Neural crest cell (in vitro differentiated cells): ENCODE measurements at regions not wholly inside any gene's neighbourhood (a gene's known extent, or its start where the extent isn't known, plus 50 kb on each side); places are given as distances from the start of the nearest gene placed in this dataset.
"Not testable (repeated sequence)": the region's sequence is repeated elsewhere in the genome, so short reads cannot be mapped to it uniquely, and the experiment has no call there.

Experiments
- DNase-seq: peaks from one replicate; pipeline ENCODE4 v3.0.0; 2021; ENCODE audit warnings: low read depth, mixed read lengths, low spot score
- H3K27ac Mint-ChIP-seq: one replicate; pipeline ENCODE4 v1.8.0; 2021; ENCODE audit warnings: mild to moderate bottlenecking, mixed read lengths; ENCODE audit not compliant: unreplicated experiment
- H3K27me3 Mint-ChIP-seq: 2 replicates; pipeline ENCODE4 v1.8.0; 2021; ENCODE audit warnings: low read depth, mild to moderate bottlenecking, mixed read lengths
- H3K36me3 Mint-ChIP-seq: 2 replicates; pipeline ENCODE4 v1.8.0; 2021; ENCODE audit warnings: low read depth, mild to moderate bottlenecking, mixed read lengths
- H3K4me1 Mint-ChIP-seq: 2 replicates; pipeline ENCODE4 v1.8.0; 2021; ENCODE audit warnings: mixed read lengths
- H3K4me3 Mint-ChIP-seq: one replicate; pipeline ENCODE4 v1.8.0; 2021; ENCODE audit warnings: mild to moderate bottlenecking, mixed read lengths
- H3K9me3 Mint-ChIP-seq: 2 replicates; pipeline ENCODE4 v1.8.0; 2021; ENCODE audit warnings: mixed read lengths
- CTCF ChIP-seq: fragments of 200-600 bp; sonication (generic); conservative IDR thresholded peaks from 2 replicates; pipeline ENCODE4 v1.5.0; 2021; ENCODE audit warnings: antibody characterized with exemption, mild to moderate bottlenecking

GRCh38 chr5:40233268-40233667 is 446.4 kb upstream of the PTGER4 start:
- no peak for DNase-seq
- Mint-ChIP-seq H3K27me3 (no peaks in the 10 kb centered on the region), H3K4me3 (no peak overlapping the region), H3K9me3 (no peaks in the 10 kb centered on the region), H3K27ac (no peak overlapping the region), H3K36me3 (no peaks in the 10 kb centered on the region), H3K4me1 (no peaks in the 10 kb centered on the region)
- TF ChIP-seq CTCF = no peak

- DNase-seq = no peak
- no peaks in the 10 kb centered on the region for H3K36me3 Mint-ChIP-seq
- no peak overlapping the region for H3K27ac Mint-ChIP-seq
- no peaks in the 10 kb centered on the region for H3K9me3 Mint-ChIP-seq
- TF ChIP-seq CTCF = no peak
- no peak overlapping the region for H3K4me3 Mint-ChIP-seq
- H3K27me3 Mint-ChIP-seq = no peaks in the 10 kb centered on the region
- no peaks in the 10 kb centered on the region for H3K4me1 Mint-ChIP-seq
These were observed 451.8 kb upstream of the PTGER4 start for GRCh38 chr5:40227931-40228330.

DNA sequence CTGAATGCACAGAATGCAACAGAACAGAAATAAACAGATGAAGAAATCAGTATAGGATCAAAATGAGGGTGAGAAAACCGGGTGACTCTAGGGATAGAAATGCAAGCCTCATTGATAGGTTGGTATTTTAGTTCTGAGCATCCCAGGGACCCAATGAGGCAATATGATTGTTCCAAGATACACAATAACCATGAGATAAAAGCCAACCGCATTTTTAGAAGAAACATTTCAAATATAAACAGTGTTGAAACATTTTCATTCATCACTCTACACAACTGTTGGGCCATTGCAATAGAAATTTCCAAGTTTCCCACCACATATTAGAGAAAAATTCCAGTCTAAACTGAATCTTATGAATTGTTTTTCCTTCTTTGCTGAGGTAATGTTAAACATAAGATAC is 452.3 kb upstream of the PTGER4 start:
- no peaks in the 10 kb centered on the region for H3K36me3 Mint-ChIP-seq
- DNase-seq = no peak
- no peak overlapping the region for H3K4me3 Mint-ChIP-seq
- H3K9me3 Mint-ChIP-seq = no peaks in the 10 kb centered on the region
- no peak for TF ChIP-seq CTCF
- H3K27ac Mint-ChIP-seq = no peak overlapping the region
- H3K4me1 Mint-ChIP-seq = no peaks in the 10 kb centered on the region
- H3K27me3 Mint-ChIP-seq = no peaks in the 10 kb centered on the region

GRCh38 chr5:40226906-40227305 is 452.8 kb upstream of the PTGER4 start:
- DNase-seq = no peak
- no peak overlapping the region for H3K27ac Mint-ChIP-seq
- H3K9me3 Mint-ChIP-seq = no peaks in the 10 kb centered on the region
- H3K4me1 Mint-ChIP-seq = no peaks in the 10 kb centered on the region
- TF ChIP-seq CTCF = no peak
- H3K36me3 Mint-ChIP-seq = no peaks in the 10 kb centered on the region
- no peaks in the 10 kb centered on the region for H3K27me3 Mint-ChIP-seq
- H3K4me3 Mint-ChIP-seq = no peak overlapping the region

DNA sequence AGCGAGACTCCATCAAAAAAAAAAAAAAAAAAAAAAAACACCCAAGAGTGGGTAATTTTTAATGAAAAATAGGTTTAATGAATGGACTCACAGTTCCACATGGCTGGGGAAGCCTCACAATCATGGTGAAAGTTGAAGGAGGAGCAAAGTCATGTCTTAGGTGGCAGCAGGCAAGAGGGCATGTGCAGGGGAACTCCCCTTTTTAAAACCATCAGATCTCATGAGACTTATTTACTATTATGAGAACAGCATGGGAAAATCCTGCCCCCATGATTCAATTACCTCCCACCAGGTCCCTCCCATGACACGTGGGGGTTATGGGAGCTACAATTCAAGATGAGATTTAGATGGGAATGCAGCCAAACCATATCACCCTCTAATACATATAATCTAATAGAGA is 454.6 kb upstream of the PTGER4 start:
- H3K4me1 Mint-ChIP-seq, H3K36me3 Mint-ChIP-seq, H3K27me3 Mint-ChIP-seq, H3K9me3 Mint-ChIP-seq, H3K27ac Mint-ChIP-seq, DNase-seq, H3K4me3 Mint-ChIP-seq: not testable (repeated sequence)

GRCh38 chr5:40224421-40224820 is 455.3 kb upstream of the PTGER4 start:
- Mint-ChIP-seq H3K27ac (no peak overlapping the region), H3K27me3 (no peaks in the 10 kb centered on the region), H3K4me1 (no peaks in the 10 kb centered on the region), H3K9me3 (no peaks in the 10 kb centered on the region), H3K36me3 (no peaks in the 10 kb centered on the region), H3K4me3 (no peak overlapping the region)
- TF ChIP-seq CTCF = no peak
- no peak for DNase-seq
